ENCODE measurements at regions not wholly inside any gene's neighbourhood (a gene's known extent, or its start where the extent isn't known, plus 50 kb on each side); places are given as distances from the start of the nearest gene placed in this dataset.

DNA sequence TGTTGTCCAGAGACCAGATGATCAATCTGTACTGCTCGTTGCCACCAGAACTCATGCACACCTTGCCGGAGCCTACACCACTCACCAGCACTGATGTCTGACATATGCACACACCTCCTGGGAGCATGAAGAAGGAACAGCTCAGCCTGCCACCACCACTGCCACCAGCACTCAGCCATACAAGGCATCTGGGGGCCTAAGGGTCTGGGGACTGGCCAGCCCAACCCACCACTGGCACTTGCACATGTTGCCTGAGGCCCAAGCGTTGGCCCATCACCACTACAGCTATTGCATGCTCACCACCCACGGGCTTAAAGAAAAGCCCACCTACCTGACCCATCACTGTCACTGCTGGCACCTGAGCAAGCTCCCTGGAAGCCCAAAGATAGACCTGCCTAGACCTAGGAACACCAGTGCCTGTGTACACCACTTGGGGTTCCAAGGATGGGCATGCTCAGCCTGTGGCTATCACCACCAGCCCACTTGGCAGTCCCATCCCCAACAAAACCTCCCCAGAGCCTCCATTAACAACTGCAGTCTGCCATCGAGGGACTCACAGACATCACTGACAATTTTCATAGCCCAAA is 174.3 kb upstream of the GRID2 start:
- TF ChIP-seq, protein P1, sequence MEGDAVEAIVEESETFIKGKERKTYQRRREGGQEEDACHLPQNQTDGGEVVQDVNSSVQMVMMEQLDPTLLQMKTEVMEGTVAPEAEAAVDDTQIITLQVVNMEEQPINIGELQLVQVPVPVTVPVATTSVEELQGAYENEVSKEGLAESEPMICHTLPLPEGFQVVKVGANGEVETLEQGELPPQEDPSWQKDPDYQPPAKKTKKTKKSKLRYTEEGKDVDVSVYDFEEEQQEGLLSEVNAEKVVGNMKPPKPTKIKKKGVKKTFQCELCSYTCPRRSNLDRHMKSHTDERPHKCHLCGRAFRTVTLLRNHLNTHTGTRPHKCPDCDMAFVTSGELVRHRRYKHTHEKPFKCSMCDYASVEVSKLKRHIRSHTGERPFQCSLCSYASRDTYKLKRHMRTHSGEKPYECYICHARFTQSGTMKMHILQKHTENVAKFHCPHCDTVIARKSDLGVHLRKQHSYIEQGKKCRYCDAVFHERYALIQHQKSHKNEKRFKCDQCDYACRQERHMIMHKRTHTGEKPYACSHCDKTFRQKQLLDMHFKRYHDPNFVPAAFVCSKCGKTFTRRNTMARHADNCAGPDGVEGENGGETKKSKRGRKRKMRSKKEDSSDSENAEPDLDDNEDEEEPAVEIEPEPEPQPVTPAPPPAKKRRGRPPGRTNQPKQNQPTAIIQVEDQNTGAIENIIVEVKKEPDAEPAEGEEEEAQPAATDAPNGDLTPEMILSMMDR (IDR thresholded peaks at IDR 0.05) = no peak
- TF ChIP-seq POLR2A (IDR thresholded peaks at IDR 0.05) = no peak
